HG03442 (cell line): ENCODE measurements at regions not wholly inside any gene's neighbourhood (a gene's known extent, or its start where the extent isn't known, plus 50 kb on each side); places are given as distances from the start of the nearest gene placed in this dataset.
A peak's percentile ranks its signal among the peaks of the same experiment; 100 is the strongest.
"Not testable (repeated sequence)": the region's sequence is repeated elsewhere in the genome, so short reads cannot be mapped to it uniquely, and the experiment has no call there.

Experiments used
- ATAC-seq: cut with Tn5 transposase; IDR thresholded peaks from one replicate; pipeline ENCODE4 v1.9.1; 2021; ENCODE audit warnings: mild to moderate bottlenecking, moderate library complexity; ENCODE audit not compliant: unreplicated experiment

GRCh38 chr6:155654474-155654873 is 198.8 kb upstream of the NOX3 start:
- ATAC-seq = no peak

GRCh38 chr6:155648301-155648700 is 192.7 kb upstream of the NOX3 start:
- no peak for ATAC-seq

- no peak for ATAC-seq
Measured at GRCh38 chr6:155647354-155647753, 191.7 kb upstream of the NOX3 start.

- no peak for ATAC-seq
Measured at GRCh38 chr6:155646443-155646842, 190.8 kb upstream of the NOX3 start.

GRCh38 chr6:155645325-155645724 is 189.7 kb upstream of the NOX3 start:
- no peak for ATAC-seq

GRCh38 chr6:155641603-155642002 is 186.0 kb upstream of the NOX3 start:
- no peak for ATAC-seq

GRCh38 chr6:155638200-155638599 is 182.6 kb upstream of the NOX3 start:
- no peak for ATAC-seq

GRCh38 chr6:155635416-155635815 is 179.8 kb upstream of the NOX3 start:
- no peak for ATAC-seq

- ATAC-seq = no peak
Measured at GRCh38 chr6:155630085-155630484, 174.4 kb upstream of the NOX3 start.

GRCh38 chr6:155629652-155630051 is 174.0 kb upstream of the NOX3 start:
- ATAC-seq = no peak

GRCh38 chr6:155628306-155628705 is 172.7 kb upstream of the NOX3 start:
- peak; percentile 95 for ATAC-seq

- ATAC-seq = not testable (repeated sequence)
Measured at GRCh38 chr6:155627722-155628212, 172.1 kb upstream of the NOX3 start.

- ATAC-seq = no peak
Measured at GRCh38 chr6:155623450-155624178, 168.0 kb upstream of the NOX3 start.

- ATAC-seq = no peak
Measured at GRCh38 chr6:155614606-155615005, 159.0 kb upstream of the NOX3 start.

- ATAC-seq = no peak
Measured at GRCh38 chr6:155611742-155612141, 156.1 kb upstream of the NOX3 start.

GRCh38 chr6:155604991-155605390 is 149.4 kb upstream of the NOX3 start:
- ATAC-seq = no peak

- no peak for ATAC-seq
Measured at GRCh38 chr6:155599561-155599960, 143.9 kb upstream of the NOX3 start.

- ATAC-seq = no peak
Measured at GRCh38 chr6:155599160-155599559, 143.5 kb upstream of the NOX3 start.

GRCh38 chr6:155595284-155595683 is 139.6 kb upstream of the NOX3 start:
- ATAC-seq = no peak

GRCh38 chr6:155591741-155592140 is 136.1 kb upstream of the NOX3 start:
- ATAC-seq = no peak

GRCh38 chr6:155589190-155589589 is 133.6 kb upstream of the NOX3 start:
- no peak for ATAC-seq

- ATAC-seq = no peak
Measured at GRCh38 chr6:155587817-155588216, 132.2 kb upstream of the NOX3 start.

GRCh38 chr6:155586090-155586489 is 130.5 kb upstream of the NOX3 start:
- no peak for ATAC-seq
